Peyer's patch (tissue), 4 donors: ENCODE measurements at regions not wholly inside any gene's neighbourhood (a gene's known extent, or its start where the extent isn't known, plus 50 kb on each side); places are given as distances from the start of the nearest gene placed in this dataset.

Experiments used
- CTCF ChIP-seq, 6 experiments: fragments of 450-650 bp in 4 of 6; fragments of 200-600 bp in 2 of 6; sonication (generic) in 1 of 6; IDR thresholded peaks; one replicate each; pipeline ENCODE4 v1.5.1; 2017 to 2019; ENCODE audit warnings: antibody characterized with exemption in 6 of 6, mild to moderate bottlenecking in 3 of 6, moderate library complexity in 1 of 6
- POLR2A ChIP-seq, 2 donors: fragments of 450-650 bp; IDR thresholded peaks; one replicate each; pipeline ENCODE4 v1.5.1; 2017; ENCODE audit warnings: antibody characterized with exemption in 2 of 2, mild to moderate bottlenecking in 2 of 2, moderate library complexity in 2 of 2

GRCh38 chr2:207308519-207309224 is 142.9 kb upstream of the KLF7 start:
- TF ChIP-seq POLR2A (IDR thresholded peaks at IDR 0.05) (no peak), CTCF (IDR thresholded peaks at IDR 0.05) (no peak)
